Panc1 (cell line): ENCODE measurements at regions not wholly inside any gene's neighbourhood (a gene's known extent, or its start where the extent isn't known, plus 50 kb on each side); places are given as distances from the start of the nearest gene placed in this dataset.

Experiments
- ATAC-seq: fragments of 200-7000 bp; cut with Tn5 transposase; 2 replicates; pipeline ENCODE4 v1.9.1; 2020; ENCODE audit warnings: mild to moderate bottlenecking, moderate library complexity
- BruUV-seq: library from RNA; stranded (reverse); fragments of 400-500 nt; replicated peaks from 2 replicates; lab custom pipeline; 2021; lab: Mats Ljungman, UMichigan
- CTCF ChIA-PET: fragments of 300-600 bp; sonication (Branson Sonifier 250); formaldehyde crosslinking; loops from one replicate; lab custom pipeline; 2022; ENCODE audit warnings: antibody characterized with exemption; lab: Charles Lee
- POLR2A ChIA-PET: fragments of 300-600 bp; sonication (Branson Sonifier 250); formaldehyde crosslinking; loops from one replicate; lab custom pipeline; 2022; ENCODE audit warnings: antibody characterized with exemption; lab: Charles Lee
- DNase-seq: peaks from one replicate; pipeline ENCODE4 v3.0.0-alpha.2; 2010; ENCODE audit warnings: low read depth, low spot score
- H3K27ac ChIP-seq: 2 replicates; pipeline ENCODE4 v1.5.1; 2011; ENCODE audit warnings: mild to moderate bottlenecking, low read length, inconsistent platforms
- H3K27me3 ChIP-seq: fragments of 200-500 bp; sonication (Bioruptor generic); 2 replicates; pipeline ENCODE4 v1.6.0; 2014; ENCODE audit warnings: low read length, inconsistent platforms; ENCODE audit not compliant: control insufficient read depth, insufficient read depth
- H3K36me3 ChIP-seq: fragments of 200-500 bp; sonication (Bioruptor generic); 2 replicates; pipeline ENCODE4 v1.5.1; 2014; ENCODE audit warnings: inconsistent platforms, mild to moderate bottlenecking, low read length, moderate library complexity; ENCODE audit not compliant: control insufficient read depth, insufficient read depth
- H3K4me1 ChIP-seq: 2 replicates; pipeline ENCODE4 v1.5.1; 2011; ENCODE audit warnings: inconsistent platforms, mild to moderate bottlenecking, low read length, moderate library complexity; ENCODE audit not compliant: control insufficient read depth, insufficient read depth
- H3K4me3 ChIP-seq, 2 experiments: 2 replicates each; pipeline ENCODE4 v1.5.1; 2011 to 2012; ENCODE audit warnings: low read depth in 2 of 2, low read length in 2 of 2, mild to moderate bottlenecking in 2 of 2, inconsistent platforms in 1 of 2, moderate library complexity in 1 of 2
- H3K9me3 ChIP-seq: fragments of 200-500 bp; sonication (Bioruptor generic); 2 replicates; pipeline ENCODE4 v1.5.1; 2014; ENCODE audit warnings: low read depth, mild to moderate bottlenecking, inconsistent platforms, low read length, moderate library complexity; ENCODE audit not compliant: control insufficient read depth, insufficient read depth
- CTCF ChIP-seq: fragments of 450-650 bp; IDR thresholded peaks from 2 replicates; pipeline ENCODE4 v1.5.1; 2017; ENCODE audit warnings: mild to moderate bottlenecking
- POLR2AphosphoS5 ChIP-seq: IDR thresholded peaks from 2 replicates; pipeline ENCODE4 v1.6.1; 2012; ENCODE audit warnings: mild to moderate bottlenecking, low read depth, low read length, moderate library complexity
- REST ChIP-seq, 2 experiments: IDR thresholded peaks; 2 replicates each; pipeline ENCODE4 v1.6.1; 2011 to 2012; ENCODE audit warnings: low read depth in 2 of 2, control low read depth in 1 of 2, low read length in 1 of 2, mild to moderate bottlenecking in 1 of 2, moderate library complexity in 1 of 2; ENCODE audit not compliant: insufficient read depth in 1 of 2
- SIN3A ChIP-seq: IDR thresholded peaks from 2 replicates; pipeline ENCODE4 v1.6.1; 2012; ENCODE audit warnings: low read depth, mild to moderate bottlenecking, low read length, moderate library complexity, borderline replicate concordance; ENCODE audit not compliant: insufficient read depth
- TCF7L2 ChIP-seq: IDR thresholded peaks from 2 replicates; pipeline ENCODE4 v1.6.1; 2011; ENCODE audit warnings: mild to moderate bottlenecking, low read depth, low read length, inconsistent platforms
- in situ Hi-C: cut with HindIII; loops from 2 replicates; pipeline ENCODE4 v1.10.0; 2016; ENCODE audit warnings: low sequenced_read_pairs, low pct_unique_long_range_greater_than_20kb
- intact Hi-C: fragments of 100-400 bp; cut with micrococcal nuclease; formaldehyde crosslinking; loops from one replicate; pipeline ENCODE4 v1.10.0; 2022; ENCODE audit not compliant: unreplicated experiment

- ATAC-seq (no peak), DNase-seq (no peak)
- Histone ChIP-seq H3K27ac (no peak overlapping the region), H3K27me3 (peaks cover 17% of the 10 kb centered on the region), H3K9me3 (no peaks in the 10 kb centered on the region), H3K4me1 (no peaks in the 10 kb centered on the region), H3K4me3 (no peak overlapping the region), H3K36me3 (no peaks in the 10 kb centered on the region)
- no TSS peak for BruUV-seq
- TF ChIP-seq POLR2AphosphoS5 (no peak), CTCF (no peak), REST (IDR thresholded peaks at IDR 0.05; ENCODE audit: insufficient read depth in 1 of 2, low read depth in 2 of 2, low read length in 1 of 2) (no peak), TCF7L2 (no peak), SIN3A (no peak)
- CTCF ChIA-PET: no interaction called here
- in situ Hi-C loops: no loop called here
- intact Hi-C loops: no loop called here
- POLR2A ChIA-PET: no interaction called here
Measured at GRCh38 chr1:30171537-30172298, 551.7 kb downstream of the MATN1 start.

- no peak for TF ChIP-seq SIN3A
- no peak for TF ChIP-seq CTCF
- no peak for TF ChIP-seq TCF7L2
- no peak for TF ChIP-seq POLR2AphosphoS5
- no peak for TF ChIP-seq REST (IDR thresholded peaks at IDR 0.05; ENCODE audit: insufficient read depth in 1 of 2, low read depth in 2 of 2, low read length in 1 of 2)
- ATAC-seq (no peak), DNase-seq (no peak)
- ChIA-PET POLR2A (no interaction called here), CTCF (no interaction called here)
- Histone ChIP-seq H3K36me3 (no peaks in the 10 kb centered on the region), H3K27ac (no peak overlapping the region), H3K4me1 (no peaks in the 10 kb centered on the region), H3K4me3 (no peak overlapping the region), H3K9me3 (no peaks in the 10 kb centered on the region), H3K27me3 (peaks cover 8% of the 10 kb centered on the region)
- BruUV-seq: no TSS peak
- in situ Hi-C loops (no loop called here), intact Hi-C loops (no loop called here)
Measured at GRCh38 chr1:30169269-30169668, 554.1 kb downstream of the MATN1 start.
